Smooth muscle cell (in vitro differentiated cells): ENCODE measurements at regions not wholly inside any gene's neighbourhood (a gene's known extent, or its start where the extent isn't known, plus 50 kb on each side); places are given as distances from the start of the nearest gene placed in this dataset.

ENCODE experiments used
- DNase-seq: peaks from one replicate; lab custom pipeline; 2025; ENCODE audit not compliant: unreplicated experiment; lab: John Stamatoyannopoulos, UW
- H2AFZ ChIP-seq: fragments of 200-600 bp; sonication (generic); 2 replicates; pipeline ENCODE4 v1.6.0; 2016; ENCODE audit warnings: antibody characterized with exemption, low read depth, mild to moderate bottlenecking
- H3F3A ChIP-seq: fragments of 200-600 bp; sonication (generic); 2 replicates; pipeline ENCODE4 v1.6.0; 2017; ENCODE audit warnings: antibody characterized with exemption, low read depth
- H3K27ac ChIP-seq: fragments of 200-600 bp; sonication (generic); 2 replicates; pipeline ENCODE4 v1.5.1; 2016; ENCODE audit warnings: low read depth, mild to moderate bottlenecking
- H3K27me3 ChIP-seq: fragments of 200-600 bp; sonication (generic); 2 replicates; pipeline ENCODE4 v1.6.1; 2016; ENCODE audit warnings: low read depth, mild to moderate bottlenecking
- H3K36me3 ChIP-seq: fragments of 200-600 bp; sonication (generic); 2 replicates; pipeline ENCODE4 v1.5.1; 2016; ENCODE audit warnings: low read depth
- H3K4me1 ChIP-seq: fragments of 200-600 bp; sonication (generic); 2 replicates; pipeline ENCODE4 v1.5.1; 2016; ENCODE audit warnings: low read depth
- H3K4me2 ChIP-seq: fragments of 200-600 bp; sonication (generic); 2 replicates; pipeline ENCODE4 v1.6.0; 2016; ENCODE audit warnings: mild to moderate bottlenecking
- H3K4me3 ChIP-seq: fragments of 200-600 bp; sonication (generic); 2 replicates; pipeline ENCODE4 v1.5.1; 2016; ENCODE audit warnings: mild to moderate bottlenecking
- H3K79me2 ChIP-seq: fragments of 200-600 bp; sonication (generic); 2 replicates; pipeline ENCODE4 v1.6.0; 2016; ENCODE audit warnings: low read depth, mild to moderate bottlenecking
- H3K9ac ChIP-seq: fragments of 200-600 bp; sonication (generic); 2 replicates; pipeline ENCODE4 v1.6.0; 2016; ENCODE audit warnings: low read depth
- H3K9me3 ChIP-seq: fragments of 200-600 bp; sonication (generic); replicated peaks from 2 replicates; pipeline ENCODE4 v1.5.1; 2016; ENCODE audit warnings: low read depth
- H4K20me1 ChIP-seq: fragments of 200-600 bp; sonication (generic); 2 replicates; pipeline ENCODE4 v1.6.0; 2016; ENCODE audit warnings: low read depth
- WGBS: methylation state at CpG from one replicate; pipeline ENCODE4 v1.1.7; 2016; ENCODE audit warnings: low lambda C conversion rate; 5-methylcytosine and 5-hydroxymethylcytosine counted together
- TF ChIP-seq, protein P1 (sequence below): fragments of 200-600 bp; sonication (generic); IDR thresholded peaks from 2 replicates; pipeline ENCODE4 v1.5.1; 2017; ENCODE audit warnings: borderline replicate concordance, mild to moderate bottlenecking, antibody characterized with exemption; ENCODE audit not compliant: insufficient read depth, poor library complexity, severe bottlenecking

DNA sequence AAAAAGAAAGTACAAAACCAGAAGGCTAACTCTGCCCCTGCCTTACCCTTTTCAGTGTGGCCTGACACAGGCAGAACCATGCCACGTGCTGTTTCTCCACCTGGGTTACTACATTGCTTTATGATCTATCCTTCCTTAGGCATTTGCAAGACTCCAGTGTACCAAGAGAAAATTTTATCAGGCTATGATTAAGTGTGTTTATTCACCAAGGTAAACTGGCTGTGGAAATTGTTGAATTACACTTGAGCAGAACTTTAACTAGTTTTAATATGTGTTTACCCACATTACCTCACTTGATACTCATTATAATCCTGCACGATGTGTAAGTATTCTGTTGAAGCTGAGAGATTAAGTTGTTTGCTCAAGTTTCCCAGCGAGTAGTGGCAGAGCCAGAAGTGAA, 129.7 kb upstream of the MYOCD start:
- H2AFZ ChIP-seq = peak overlapping the region; percentile 10
- H3K4me3 ChIP-seq = no peak overlapping the region
- TF ChIP-seq, protein P1, sequence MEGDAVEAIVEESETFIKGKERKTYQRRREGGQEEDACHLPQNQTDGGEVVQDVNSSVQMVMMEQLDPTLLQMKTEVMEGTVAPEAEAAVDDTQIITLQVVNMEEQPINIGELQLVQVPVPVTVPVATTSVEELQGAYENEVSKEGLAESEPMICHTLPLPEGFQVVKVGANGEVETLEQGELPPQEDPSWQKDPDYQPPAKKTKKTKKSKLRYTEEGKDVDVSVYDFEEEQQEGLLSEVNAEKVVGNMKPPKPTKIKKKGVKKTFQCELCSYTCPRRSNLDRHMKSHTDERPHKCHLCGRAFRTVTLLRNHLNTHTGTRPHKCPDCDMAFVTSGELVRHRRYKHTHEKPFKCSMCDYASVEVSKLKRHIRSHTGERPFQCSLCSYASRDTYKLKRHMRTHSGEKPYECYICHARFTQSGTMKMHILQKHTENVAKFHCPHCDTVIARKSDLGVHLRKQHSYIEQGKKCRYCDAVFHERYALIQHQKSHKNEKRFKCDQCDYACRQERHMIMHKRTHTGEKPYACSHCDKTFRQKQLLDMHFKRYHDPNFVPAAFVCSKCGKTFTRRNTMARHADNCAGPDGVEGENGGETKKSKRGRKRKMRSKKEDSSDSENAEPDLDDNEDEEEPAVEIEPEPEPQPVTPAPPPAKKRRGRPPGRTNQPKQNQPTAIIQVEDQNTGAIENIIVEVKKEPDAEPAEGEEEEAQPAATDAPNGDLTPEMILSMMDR = no peak
- no peaks in the 10 kb centered on the region for H3F3A ChIP-seq
- no peaks in the 10 kb centered on the region for H3K27me3 ChIP-seq
- H3K9me3 ChIP-seq = no peaks in the 10 kb centered on the region
- no peak for DNase-seq
- H3K36me3 ChIP-seq = no peaks in the 10 kb centered on the region
- peak overlapping the region; percentile 34 for H3K4me2 ChIP-seq
- H4K20me1 ChIP-seq = no peaks in the 10 kb centered on the region
- H3K79me2 ChIP-seq = no peaks in the 10 kb centered on the region
- H3K9ac ChIP-seq = no peak overlapping the region
- peak overlapping the region; percentile 75 for H3K27ac ChIP-seq
- no peaks in the 10 kb centered on the region for H3K4me1 ChIP-seq
- 52% methylated on average over 3 of the region's 3 CpGs for WGBS

DNA sequence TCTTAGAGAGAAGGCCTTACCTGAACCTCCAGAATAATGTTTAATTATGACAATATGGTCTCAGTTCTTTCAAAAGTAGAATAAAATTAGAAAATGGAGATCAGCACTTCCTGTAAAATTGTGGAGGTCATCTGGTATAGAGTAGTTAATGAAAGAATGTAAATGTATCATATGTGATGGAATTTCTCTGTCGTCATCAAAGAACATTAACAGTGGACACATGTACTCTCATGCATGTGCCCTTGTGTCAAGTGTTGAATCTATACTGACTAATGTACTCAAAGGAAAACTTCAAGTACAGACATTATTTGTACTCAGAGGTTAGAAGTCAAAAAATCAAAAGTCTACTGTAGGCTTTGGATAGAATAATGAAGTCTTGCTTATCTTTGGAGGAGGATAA, 129.2 kb upstream of the MYOCD start:
- Histone ChIP-seq H3K4me3 (no peak overlapping the region), H3K9me3 (no peaks in the 10 kb centered on the region), H3K36me3 (no peaks in the 10 kb centered on the region), H3K27ac (peak overlapping the region; percentile 75), H3K4me2 (peak overlapping the region; percentile 34), H3K27me3 (no peaks in the 10 kb centered on the region), H4K20me1 (no peaks in the 10 kb centered on the region), H3K79me2 (no peaks in the 10 kb centered on the region), H3K9ac (no peak overlapping the region), H2AFZ (peak overlapping the region; percentile 10), H3F3A (no peaks in the 10 kb centered on the region), H3K4me1 (no peaks in the 10 kb centered on the region)
- DNase-seq = no peak
- TF ChIP-seq, protein P1 = no peak
- WGBS = 31% methylated on average over 1 of the region's 1 CpG

DNA sequence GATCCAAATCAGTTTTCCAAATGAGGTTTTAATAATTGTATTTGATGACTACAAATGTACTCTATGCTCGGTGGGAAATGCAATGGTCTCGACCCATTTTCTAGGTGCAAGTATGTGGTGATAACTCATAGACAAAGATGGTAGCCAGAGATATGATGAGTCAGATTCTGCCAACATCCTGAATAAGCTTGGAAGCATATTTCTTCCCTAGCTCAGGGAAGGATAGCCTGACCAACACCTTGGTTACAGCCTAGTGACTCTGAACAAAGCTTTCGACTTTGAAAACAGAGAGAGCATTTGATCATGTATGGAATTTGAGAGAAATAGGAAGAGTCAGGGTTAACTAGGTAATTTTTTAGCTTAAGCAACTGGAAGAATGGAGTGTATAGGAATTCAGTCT, 128.3 kb upstream of the MYOCD start:
- no peak overlapping the region for H3K4me2 ChIP-seq
- no peak overlapping the region for H3K4me3 ChIP-seq
- no peaks in the 10 kb centered on the region for H3K27me3 ChIP-seq
- no peaks in the 10 kb centered on the region for H3K36me3 ChIP-seq
- no peak overlapping the region for H3K9ac ChIP-seq
- no peaks in the 10 kb centered on the region for H3F3A ChIP-seq
- H3K9me3 ChIP-seq = no peaks in the 10 kb centered on the region
- H3K79me2 ChIP-seq = no peaks in the 10 kb centered on the region
- no peak for DNase-seq
- no peaks in the 10 kb centered on the region for H3K4me1 ChIP-seq
- H4K20me1 ChIP-seq = no peaks in the 10 kb centered on the region
- H3K27ac ChIP-seq = no peak overlapping the region
- TF ChIP-seq, protein P1 = no peak
- 87% methylated on average over 3 of the region's 3 CpGs for WGBS
- H2AFZ ChIP-seq = no peak overlapping the region

DNA sequence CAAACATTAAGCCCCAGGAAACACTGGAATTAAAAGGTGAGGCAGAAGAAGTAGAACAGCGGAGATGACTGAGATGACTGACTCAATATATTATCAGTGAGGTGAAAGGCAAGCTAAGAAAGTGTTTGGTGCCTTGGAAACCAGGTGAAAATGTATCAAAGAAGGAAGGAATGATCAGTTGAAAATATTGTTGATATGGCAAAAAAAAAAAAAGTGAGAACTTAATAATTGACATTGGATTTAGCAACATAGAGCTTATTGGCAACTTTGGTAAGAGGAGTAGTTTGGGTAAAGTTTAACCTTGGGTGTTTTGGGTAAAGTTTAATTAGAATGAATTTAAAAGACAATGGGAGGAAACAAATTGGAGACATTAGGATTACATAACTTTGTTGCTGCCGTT, 127.7 kb upstream of the MYOCD start:
- TF ChIP-seq, protein P1 = no peak
- WGBS = 92% methylated on average over 2 of the region's 2 CpGs
- H3K4me3 ChIP-seq = no peak overlapping the region
- no peaks in the 10 kb centered on the region for H3F3A ChIP-seq
- H3K79me2 ChIP-seq = no peaks in the 10 kb centered on the region
- no peak overlapping the region for H3K27ac ChIP-seq
- DNase-seq = no peak
- no peaks in the 10 kb centered on the region for H3K36me3 ChIP-seq
- H3K4me2 ChIP-seq = no peak overlapping the region
- H4K20me1 ChIP-seq = no peaks in the 10 kb centered on the region
- H3K4me1 ChIP-seq = no peaks in the 10 kb centered on the region
- H3K27me3 ChIP-seq = no peaks in the 10 kb centered on the region
- no peaks in the 10 kb centered on the region for H3K9me3 ChIP-seq
- H3K9ac ChIP-seq = no peak overlapping the region
- H2AFZ ChIP-seq = no peak overlapping the region
